ENCODE measurements at regions not wholly inside any gene's neighbourhood (a gene's known extent, or its start where the extent isn't known, plus 50 kb on each side); places are given as distances from the start of the nearest gene placed in this dataset.
"Not testable (repeated sequence)": the region's sequence is repeated elsewhere in the genome, so short reads cannot be mapped to it uniquely, and the experiment has no call there.

GRCh38 chr10:23834091-23834490 lies 374.8 kb upstream of the KIAA1217 start:
- TF ChIP-seq, protein P1, sequence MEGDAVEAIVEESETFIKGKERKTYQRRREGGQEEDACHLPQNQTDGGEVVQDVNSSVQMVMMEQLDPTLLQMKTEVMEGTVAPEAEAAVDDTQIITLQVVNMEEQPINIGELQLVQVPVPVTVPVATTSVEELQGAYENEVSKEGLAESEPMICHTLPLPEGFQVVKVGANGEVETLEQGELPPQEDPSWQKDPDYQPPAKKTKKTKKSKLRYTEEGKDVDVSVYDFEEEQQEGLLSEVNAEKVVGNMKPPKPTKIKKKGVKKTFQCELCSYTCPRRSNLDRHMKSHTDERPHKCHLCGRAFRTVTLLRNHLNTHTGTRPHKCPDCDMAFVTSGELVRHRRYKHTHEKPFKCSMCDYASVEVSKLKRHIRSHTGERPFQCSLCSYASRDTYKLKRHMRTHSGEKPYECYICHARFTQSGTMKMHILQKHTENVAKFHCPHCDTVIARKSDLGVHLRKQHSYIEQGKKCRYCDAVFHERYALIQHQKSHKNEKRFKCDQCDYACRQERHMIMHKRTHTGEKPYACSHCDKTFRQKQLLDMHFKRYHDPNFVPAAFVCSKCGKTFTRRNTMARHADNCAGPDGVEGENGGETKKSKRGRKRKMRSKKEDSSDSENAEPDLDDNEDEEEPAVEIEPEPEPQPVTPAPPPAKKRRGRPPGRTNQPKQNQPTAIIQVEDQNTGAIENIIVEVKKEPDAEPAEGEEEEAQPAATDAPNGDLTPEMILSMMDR (IDR thresholded peaks at IDR 0.05; ENCODE audit: unreplicated experiment in 3 of 3): no peak
- H3K9me3 Mint-ChIP-seq: no peaks in the 10 kb centered on the region
- H3K27ac Mint-ChIP-seq: no peak overlapping the region
- H3K36me3 Mint-ChIP-seq (ENCODE audit: low read depth): no peaks in the 10 kb centered on the region
- peaks cover 13% of the 10 kb centered on the region for H3K27me3 Mint-ChIP-seq (ENCODE audit: low read depth)
- no peaks in the 10 kb centered on the region for H3K4me1 Mint-ChIP-seq
- H3K4me3 Mint-ChIP-seq: no peak overlapping the region

DNA sequence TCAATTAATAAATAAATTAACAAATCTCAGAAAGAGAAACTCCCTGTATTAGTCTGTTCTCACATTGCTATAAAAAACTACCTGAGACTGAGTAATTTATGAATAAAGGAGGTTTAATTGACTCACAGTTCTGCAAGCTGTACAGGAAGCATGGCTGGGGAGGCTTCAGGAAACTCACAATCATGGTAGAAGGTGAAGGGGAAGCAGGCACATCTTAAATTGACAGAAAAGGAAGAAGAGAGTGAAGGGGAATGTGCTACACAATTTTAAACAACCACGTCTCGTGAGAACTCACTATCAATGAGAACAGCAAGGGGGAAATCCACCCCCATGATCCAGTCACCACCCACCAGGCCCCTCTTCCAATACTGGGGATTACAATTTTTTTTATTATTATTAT lies 358.3 kb upstream of the KIAA1217 start:
- peaks cover 37% of the 10 kb centered on the region for H3K9me3 Mint-ChIP-seq
- TF ChIP-seq, protein P1 (IDR thresholded peaks at IDR 0.05; ENCODE audit: unreplicated experiment in 3 of 3): no peak
- no peaks in the 10 kb centered on the region for H3K4me1 Mint-ChIP-seq
- H3K27ac Mint-ChIP-seq: no peak overlapping the region
- no peak overlapping the region for H3K4me3 Mint-ChIP-seq
- H3K27me3 Mint-ChIP-seq (ENCODE audit: low read depth): peaks cover 3% of the 10 kb centered on the region
- H3K36me3 Mint-ChIP-seq (ENCODE audit: low read depth): no peaks in the 10 kb centered on the region

- H3K4me3 Mint-ChIP-seq: no peak overlapping the region
- TF ChIP-seq, protein P1 (IDR thresholded peaks at IDR 0.05; ENCODE audit: unreplicated experiment in 3 of 3): no peak
- peaks cover 5% of the 10 kb centered on the region for H3K4me1 Mint-ChIP-seq
- H3K27ac Mint-ChIP-seq: peak overlapping the region in 2 of 3 experiments; percentile 38 to 89
- peaks cover 4% of the 10 kb centered on the region for H3K27me3 Mint-ChIP-seq (ENCODE audit: low read depth)
- peaks cover 5% of the 10 kb centered on the region for H3K36me3 Mint-ChIP-seq (ENCODE audit: low read depth)
- H3K9me3 Mint-ChIP-seq: peaks cover 21% of the 10 kb centered on the region
These were observed 349.3 kb upstream of the KIAA1217 start for GRCh38 chr10:23859598-23859997.

DNA sequence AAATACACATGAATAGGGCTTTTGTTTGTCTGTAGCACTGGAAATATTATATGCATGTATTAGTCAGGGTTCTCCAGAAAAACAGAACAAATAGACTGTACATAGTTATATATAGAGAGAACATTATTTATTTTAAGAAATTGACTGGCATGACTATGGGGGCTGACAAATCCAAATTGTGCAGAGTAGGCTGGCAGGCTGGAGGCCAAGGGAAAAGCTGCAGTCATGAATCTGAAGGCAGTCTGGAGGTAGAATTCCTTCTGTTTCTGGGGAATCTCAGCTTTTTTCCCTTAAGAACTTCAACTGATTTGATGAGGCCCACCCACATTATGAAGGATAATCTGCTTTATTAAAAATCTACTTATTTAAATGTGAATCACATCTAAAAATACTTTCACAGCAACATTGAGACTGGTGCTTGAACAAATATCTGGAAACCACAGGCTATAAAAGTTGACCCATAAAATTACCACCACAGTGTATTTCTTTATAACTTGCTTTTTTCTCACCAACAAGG lies 344.2 kb upstream of the KIAA1217 start:
- H3K9me3 Mint-ChIP-seq: no peaks in the 10 kb centered on the region
- H3K36me3 Mint-ChIP-seq (ENCODE audit: low read depth): no peaks in the 10 kb centered on the region
- TF ChIP-seq, protein P1 (IDR thresholded peaks at IDR 0.05; ENCODE audit: unreplicated experiment in 3 of 3): no peak
- H3K27me3 Mint-ChIP-seq (ENCODE audit: low read depth): no peaks in the 10 kb centered on the region
- no peak overlapping the region for H3K27ac Mint-ChIP-seq
- H3K4me1 Mint-ChIP-seq: peaks cover under 1% of the 10 kb centered on the region
- H3K4me3 Mint-ChIP-seq: no peak overlapping the region

GRCh38 chr10:23866985-23867384 lies 342.0 kb upstream of the KIAA1217 start:
- H3K4me1 Mint-ChIP-seq: peaks cover 23% of the 10 kb centered on the region
- H3K27me3 Mint-ChIP-seq (ENCODE audit: low read depth); H3K9me3 Mint-ChIP-seq; H3K27ac Mint-ChIP-seq; H3K4me3 Mint-ChIP-seq; H3K36me3 Mint-ChIP-seq (ENCODE audit: low read depth): not testable (repeated sequence)

DNA sequence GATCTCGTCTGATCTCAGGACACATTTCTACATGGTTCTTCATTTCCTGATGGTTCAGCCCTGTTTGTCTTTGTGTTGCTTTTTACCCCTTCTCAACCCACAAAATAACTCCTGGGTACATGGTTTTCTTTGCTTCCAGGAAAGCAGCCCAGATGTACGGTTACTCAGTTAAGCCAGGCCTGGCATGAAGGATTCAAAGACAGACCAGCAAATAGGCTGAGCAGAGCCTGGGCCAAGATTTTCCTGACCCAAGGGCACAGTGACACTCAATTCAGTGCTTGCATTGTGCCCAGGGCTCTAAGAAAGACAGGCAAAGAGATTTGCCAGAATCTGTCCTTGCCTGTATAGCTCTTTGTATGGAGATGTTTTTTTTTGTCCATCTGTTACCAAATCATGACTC lies 340.8 kb upstream of the KIAA1217 start:
- Mint-ChIP-seq H3K4me3 (no peak overlapping the region), H3K27ac (no peak overlapping the region), H3K4me1 (peaks cover 26% of the 10 kb centered on the region), H3K9me3 (no peaks in the 10 kb centered on the region), H3K36me3 (ENCODE audit: low read depth) (no peaks in the 10 kb centered on the region), H3K27me3 (ENCODE audit: low read depth) (no peaks in the 10 kb centered on the region)
- TF ChIP-seq, protein P1 (IDR thresholded peaks at IDR 0.05; ENCODE audit: unreplicated experiment in 3 of 3): no peak

Data from nephron (organoid).